H9 (cell line): ENCODE measurements at regions not wholly inside any gene's neighbourhood (a gene's known extent, or its start where the extent isn't known, plus 50 kb on each side); places are given as distances from the start of the nearest gene placed in this dataset.
"Not testable (repeated sequence)": the region's sequence is repeated elsewhere in the genome, so short reads cannot be mapped to it uniquely, and the experiment has no call there.

Experiments used
- DNase-seq: peaks from one replicate; pipeline ENCODE4 v3.0.0-alpha.2; 2017
- H2AFZ ChIP-seq: one replicate; pipeline ENCODE4 v1.6.1; 2013; ENCODE audit warnings: mild to moderate bottlenecking, low read length, control low read depth, moderate library complexity
- H2AK5ac ChIP-seq: 2 replicates; pipeline ENCODE4 v1.6.1; 2013; ENCODE audit warnings: low read length, control low read depth, mixed read lengths; ENCODE audit not compliant: insufficient read length
- H2BK120ac ChIP-seq: one replicate; pipeline ENCODE4 v1.6.1; 2013; ENCODE audit warnings: low read depth, mild to moderate bottlenecking, low read length, control low read depth, inconsistent platforms; ENCODE audit not compliant: poor library complexity, severe bottlenecking
- H2BK12ac ChIP-seq: 2 replicates; pipeline ENCODE4 v1.6.1; 2013; ENCODE audit warnings: low read length, control low read depth, mixed read lengths, low read depth; ENCODE audit not compliant: insufficient read length
- H2BK15ac ChIP-seq: 2 replicates; pipeline ENCODE4 v1.6.1; 2013; ENCODE audit warnings: low read depth, low read length, control low read depth
- H2BK20ac ChIP-seq: one replicate; pipeline ENCODE4 v1.6.1; 2013; ENCODE audit warnings: low read depth, mild to moderate bottlenecking, low read length, control low read depth, inconsistent platforms; ENCODE audit not compliant: poor library complexity, severe bottlenecking
- H2BK5ac ChIP-seq: 2 replicates; pipeline ENCODE4 v1.6.1; 2013; ENCODE audit warnings: low read length, control low read depth, mixed read lengths; ENCODE audit not compliant: insufficient read length
- H3K14ac ChIP-seq: 2 replicates; pipeline ENCODE4 v1.6.1; 2013; ENCODE audit warnings: low read length, control low read depth; ENCODE audit not compliant: insufficient read depth
- H3K18ac ChIP-seq: 2 replicates; pipeline ENCODE4 v1.6.1; 2013; ENCODE audit warnings: low read depth, mild to moderate bottlenecking, mixed read lengths, low read length, control low read depth; ENCODE audit not compliant: insufficient read length
- H3K23ac ChIP-seq: 2 replicates; pipeline ENCODE4 v1.6.1; 2013; ENCODE audit warnings: low read length, control low read depth, mixed read lengths, low read depth; ENCODE audit not compliant: insufficient read length
- H3K23me2 ChIP-seq: 2 replicates; pipeline ENCODE4 v1.6.1; 2013; ENCODE audit warnings: low read depth, mild to moderate bottlenecking, mixed read lengths, low read length, control low read depth; ENCODE audit not compliant: insufficient read length, poor library complexity, severe bottlenecking
- H3K27ac ChIP-seq: 2 replicates; pipeline ENCODE4 v1.5.1; 2013; ENCODE audit warnings: low read length, control low read depth, mixed read lengths, low read depth; ENCODE audit not compliant: insufficient read length
- H3K27me3 ChIP-seq: 2 replicates; pipeline ENCODE4 v1.6.1; 2013; ENCODE audit warnings: low read length, control low read depth, inconsistent platforms; ENCODE audit not compliant: insufficient read depth
- H3K4ac ChIP-seq: 2 replicates; pipeline ENCODE4 v1.6.1; 2013; ENCODE audit warnings: low read depth, mild to moderate bottlenecking, control low read depth, inconsistent platforms, low read length, moderate library complexity
- H3K4me1 ChIP-seq: 2 replicates; pipeline ENCODE4 v1.6.1; 2013; ENCODE audit warnings: low read length, control low read depth, inconsistent platforms; ENCODE audit not compliant: insufficient read depth
- H3K4me2 ChIP-seq: 2 replicates; pipeline ENCODE4 v1.6.1; 2013; ENCODE audit warnings: low read length, control low read depth, mixed read lengths; ENCODE audit not compliant: insufficient read length, insufficient read depth
- H3K56ac ChIP-seq: 2 replicates; pipeline ENCODE4 v1.6.1; 2013; ENCODE audit warnings: low read depth, mild to moderate bottlenecking, mixed read lengths, low read length, control low read depth; ENCODE audit not compliant: insufficient read length
- H3K79me1 ChIP-seq: 2 replicates; pipeline ENCODE4 v1.6.1; 2013; ENCODE audit warnings: low read depth, mild to moderate bottlenecking, moderate library complexity, low read length, control low read depth, inconsistent platforms; ENCODE audit not compliant: insufficient read depth, poor library complexity, severe bottlenecking
- H3K79me2 ChIP-seq: 2 replicates; pipeline ENCODE4 v1.6.1; 2013; ENCODE audit warnings: low read length, control low read depth, inconsistent platforms; ENCODE audit not compliant: insufficient read depth
- H3K9ac ChIP-seq: 2 replicates; pipeline ENCODE4 v1.6.1; 2013; ENCODE audit warnings: low read length, control low read depth, mixed read lengths; ENCODE audit not compliant: insufficient read length; ENCODE audit errors: extremely low read depth
- H3K9me3 ChIP-seq: one replicate; pipeline ENCODE4 v1.6.1; 2013; ENCODE audit warnings: low read depth, low read length, inconsistent platforms; ENCODE audit not compliant: control insufficient read depth
- H3T11ph ChIP-seq: one replicate; pipeline ENCODE4 v1.6.1; 2013; ENCODE audit warnings: mild to moderate bottlenecking, low read length, control low read depth, inconsistent platforms
- H4K20me1 ChIP-seq: one replicate; pipeline ENCODE4 v1.6.1; 2013; ENCODE audit not compliant: control insufficient read depth, insufficient read length, insufficient read depth
- H4K5ac ChIP-seq: 2 replicates; pipeline ENCODE4 v1.6.1; 2013; ENCODE audit warnings: low read depth, mild to moderate bottlenecking, mixed read lengths, low read length, control low read depth; ENCODE audit not compliant: insufficient read length
- H4K8ac ChIP-seq: replicated peaks from 2 replicates; pipeline ENCODE4 v1.6.1; 2013; ENCODE audit warnings: low read length, control low read depth, mixed read lengths, low read depth; ENCODE audit not compliant: insufficient read length
- H4K91ac ChIP-seq: 2 replicates; pipeline ENCODE4 v1.6.1; 2013; ENCODE audit warnings: low read depth, mild to moderate bottlenecking, moderate library complexity, mixed read lengths, low read length, control low read depth; ENCODE audit not compliant: insufficient read length
- H3K27ac Mint-ChIP-seq, 3 experiments: 2 replicates in 2 of 3; 3 replicates in 1 of 3; pipeline ENCODE4 v1.8.0; 2020 to 2021; ENCODE audit warnings: mixed read lengths in 3 of 3, mild to moderate bottlenecking in 1 of 3, moderate library complexity in 1 of 3
- H3K27me3 Mint-ChIP-seq: 2 replicates; pipeline ENCODE4 v1.8.0; 2021; ENCODE audit warnings: low read depth, mild to moderate bottlenecking, moderate library complexity, mixed read lengths
- H3K36me3 Mint-ChIP-seq, 3 experiments: 2 replicates in 2 of 3; 3 replicates in 1 of 3; pipeline ENCODE4 v1.8.0; 2020 to 2021; ENCODE audit warnings: low read depth in 3 of 3, mixed read lengths in 3 of 3; ENCODE audit not compliant: insufficient read depth in 1 of 3
- H3K4me1 Mint-ChIP-seq, 2 experiments: 2 replicates each; pipeline ENCODE4 v1.8.0; 2020; ENCODE audit warnings: mixed read lengths in 2 of 2
- H3K4me3 Mint-ChIP-seq, 2 experiments: 2 replicates in 1 of 2; 3 replicates in 1 of 2; pipeline ENCODE4 v1.8.0; 2020 to 2021; ENCODE audit warnings: mild to moderate bottlenecking in 2 of 2, mixed read lengths in 2 of 2, moderate library complexity in 1 of 2
- H3K9me3 Mint-ChIP-seq, 2 experiments: 2 replicates in 1 of 2; 3 replicates in 1 of 2; pipeline ENCODE4 v1.8.0; 2020; ENCODE audit warnings: mild to moderate bottlenecking in 2 of 2, mixed read lengths in 2 of 2, moderate library complexity in 1 of 2
- WGBS: extraction: QIAGEN DNeasy Blood & Tissue Kit; methylation state at CpG from one replicate; pipeline ENCODE4 v1.1.7; 2013; ENCODE audit warnings: missing lambda C conversion rate, low lambda C conversion rate, mixed read lengths; ENCODE audit not compliant: insufficient read length; ENCODE audit errors: extremely low coverage; 5-methylcytosine and 5-hydroxymethylcytosine counted together
- TF ChIP-seq, protein P1 (sequence below): fragments of 200-600 bp; sonication (generic); conservative IDR thresholded peaks from 3 replicates; pipeline ENCODE4 v1.8.0; 2021; ENCODE audit warnings: antibody characterized with exemption, mild to moderate bottlenecking

DNA sequence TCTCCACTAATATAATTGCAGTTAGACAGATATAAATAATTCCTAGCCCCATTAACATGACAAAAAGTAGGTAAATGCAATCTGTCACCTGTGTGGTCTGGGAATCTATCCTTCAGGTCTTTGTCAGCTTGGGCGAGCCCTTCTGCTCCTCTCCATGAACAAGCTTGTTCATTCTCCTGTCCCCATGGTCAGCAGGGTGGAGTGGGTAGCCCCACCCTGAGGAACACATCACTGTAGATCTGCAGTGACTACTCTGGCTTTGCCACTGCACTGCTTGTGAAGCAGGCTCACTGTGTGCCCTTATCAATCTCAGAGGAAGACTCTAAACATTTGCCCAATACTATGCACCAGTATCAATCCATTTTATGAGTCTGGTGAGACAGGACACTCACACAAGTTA, 279.0 kb downstream of the MATN1 start:
- Histone ChIP-seq H2AK5ac (no peak overlapping the region), H3K18ac (no peak overlapping the region), H2BK120ac (no peak overlapping the region), H3K79me2 (no peaks in the 10 kb centered on the region), H2AFZ (no peak overlapping the region), H3K79me1 (no peaks in the 10 kb centered on the region), H3K56ac (no peak overlapping the region), H3K4ac (no peak overlapping the region), H4K20me1 (no peaks in the 10 kb centered on the region), H3K23ac (no peak overlapping the region), H2BK15ac (no peak overlapping the region), H3T11ph (no peak overlapping the region), H3K9me3 (no peaks in the 10 kb centered on the region), H3K4me2 (no peak overlapping the region), H3K14ac (no peak overlapping the region), H3K9ac (no peak overlapping the region), H2BK20ac (no peak overlapping the region), H3K27ac (no peak overlapping the region), H2BK12ac (no peak overlapping the region), H4K8ac (no peak overlapping the region), H3K23me2 (no peaks in the 10 kb centered on the region), H3K4me1 (no peaks in the 10 kb centered on the region), H4K91ac (no peak overlapping the region), H3K27me3 (no peaks in the 10 kb centered on the region), H2BK5ac (no peak overlapping the region), H4K5ac (no peak overlapping the region)
- Mint-ChIP-seq H3K9me3 (peaks cover 3% of the 10 kb centered on the region in 2 experiments; a peak in 3 of 5 replicates), H3K27me3 (peaks cover 3% of the 10 kb centered on the region; the same call in 1 of the 2 replicates), H3K36me3 (no peaks in the 10 kb centered on the region), H3K27ac (no peak overlapping the region), H3K4me1 (peaks cover 0 to 3% of the 10 kb centered on the region in 2 experiments; a peak in 1 of 4 replicates), H3K4me3 (no peak overlapping the region)
- WGBS: no CpG with 5 or more reads among the region's 1 CpG
- DNase-seq: peak; percentile 2
- TF ChIP-seq, protein P1, sequence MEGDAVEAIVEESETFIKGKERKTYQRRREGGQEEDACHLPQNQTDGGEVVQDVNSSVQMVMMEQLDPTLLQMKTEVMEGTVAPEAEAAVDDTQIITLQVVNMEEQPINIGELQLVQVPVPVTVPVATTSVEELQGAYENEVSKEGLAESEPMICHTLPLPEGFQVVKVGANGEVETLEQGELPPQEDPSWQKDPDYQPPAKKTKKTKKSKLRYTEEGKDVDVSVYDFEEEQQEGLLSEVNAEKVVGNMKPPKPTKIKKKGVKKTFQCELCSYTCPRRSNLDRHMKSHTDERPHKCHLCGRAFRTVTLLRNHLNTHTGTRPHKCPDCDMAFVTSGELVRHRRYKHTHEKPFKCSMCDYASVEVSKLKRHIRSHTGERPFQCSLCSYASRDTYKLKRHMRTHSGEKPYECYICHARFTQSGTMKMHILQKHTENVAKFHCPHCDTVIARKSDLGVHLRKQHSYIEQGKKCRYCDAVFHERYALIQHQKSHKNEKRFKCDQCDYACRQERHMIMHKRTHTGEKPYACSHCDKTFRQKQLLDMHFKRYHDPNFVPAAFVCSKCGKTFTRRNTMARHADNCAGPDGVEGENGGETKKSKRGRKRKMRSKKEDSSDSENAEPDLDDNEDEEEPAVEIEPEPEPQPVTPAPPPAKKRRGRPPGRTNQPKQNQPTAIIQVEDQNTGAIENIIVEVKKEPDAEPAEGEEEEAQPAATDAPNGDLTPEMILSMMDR: no peak

DNA sequence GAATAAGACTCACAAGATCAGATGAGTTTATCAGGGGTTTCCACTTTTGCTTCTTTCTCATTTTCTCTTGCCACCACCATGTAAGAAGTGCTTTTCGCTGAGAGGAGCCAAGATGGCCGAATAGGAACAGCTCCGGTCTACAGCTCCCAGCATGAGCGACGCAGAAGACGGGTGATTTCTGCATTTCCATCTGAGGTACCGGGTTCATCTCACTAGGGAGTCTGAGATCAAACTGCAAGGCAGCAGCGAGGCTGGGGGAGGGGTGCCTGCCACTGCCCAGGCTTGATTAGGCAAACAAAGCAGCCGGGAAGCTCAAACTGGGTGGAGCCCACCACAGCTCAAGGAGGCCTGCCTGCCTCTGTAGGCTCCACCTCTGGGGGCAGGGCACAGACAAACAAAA, 285.1 kb downstream of the MATN1 start:
- H3K18ac ChIP-seq, H3K4me2 ChIP-seq, H3K4me1 Mint-ChIP-seq, H4K91ac ChIP-seq, H3K27ac ChIP-seq, H2BK20ac ChIP-seq, H3K79me2 ChIP-seq, H3K4me1 ChIP-seq, H3K4me3 Mint-ChIP-seq, H3K27me3 ChIP-seq, H3K23ac ChIP-seq, H3K9ac ChIP-seq, H4K5ac ChIP-seq, H3T11ph ChIP-seq, H3K4ac ChIP-seq, H3K27ac Mint-ChIP-seq, DNase-seq, H3K79me1 ChIP-seq, H2BK12ac ChIP-seq, H3K56ac ChIP-seq, H3K14ac ChIP-seq, H2BK5ac ChIP-seq, H4K8ac ChIP-seq, H4K20me1 ChIP-seq, H2AK5ac ChIP-seq, H2AFZ ChIP-seq, H3K9me3 ChIP-seq, H2BK15ac ChIP-seq, H3K23me2 ChIP-seq, H2BK120ac ChIP-seq: not testable (repeated sequence)
- H3K9me3 Mint-ChIP-seq: peaks cover 24 to 27% of the 10 kb centered on the region in 2 experiments
- WGBS: no CpG with 5 or more reads among the region's 9 CpGs
- H3K27me3 Mint-ChIP-seq: peaks cover 22% of the 10 kb centered on the region; the same call in 1 of the 2 replicates
- H3K36me3 Mint-ChIP-seq: peaks cover 3 to 21% (median 12%) of the 10 kb centered on the region in 3 experiments; a peak in 6 of 7 replicates
